Suppressor macrophage treated with lipopolysaccharide for 1 hour (primary cell): ENCODE measurements at regions not wholly inside any gene's neighbourhood (a gene's known extent, or its start where the extent isn't known, plus 50 kb on each side); places are given as distances from the start of the nearest gene placed in this dataset.

Source experiments
- DNase-seq, 3 donors: peaks; one replicate each; pipeline ENCODE4 v3.0.0-alpha.2; 2020 to 2022

- no peak for DNase-seq
Measured at GRCh38 chr14:99100497-99101270, 171.3 kb downstream of the BCL11B start.

DNA sequence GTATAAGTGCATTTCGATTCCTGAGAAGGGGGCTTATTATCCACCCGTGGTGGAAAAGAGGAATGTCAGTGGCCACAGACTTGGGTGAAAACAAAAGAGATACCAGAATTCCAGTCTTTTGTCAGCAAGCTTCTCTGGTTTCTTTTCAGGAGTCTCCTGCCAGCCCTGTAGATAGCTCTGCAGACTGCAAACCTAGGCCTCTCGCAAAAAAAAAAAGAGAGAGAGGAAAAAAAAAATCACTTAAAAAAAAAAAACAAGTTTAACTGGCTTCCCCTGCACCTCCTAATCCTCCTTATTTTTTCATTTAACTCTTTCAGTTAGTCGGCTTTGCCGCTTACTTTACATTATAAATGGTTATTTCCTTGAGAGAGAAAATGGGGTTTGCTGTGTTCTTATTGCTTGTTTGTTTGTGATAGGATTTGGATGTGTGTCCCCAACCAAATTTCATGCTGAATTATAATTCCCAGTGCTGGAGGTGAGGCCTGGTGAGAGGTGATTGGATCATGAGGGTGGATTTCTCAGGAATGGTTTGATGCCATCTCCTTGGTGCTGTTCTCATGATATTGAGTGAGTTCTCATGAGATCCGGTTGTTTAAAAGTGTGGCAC, 170.0 kb downstream of the BCL11B start:
- no peak for DNase-seq

DNA sequence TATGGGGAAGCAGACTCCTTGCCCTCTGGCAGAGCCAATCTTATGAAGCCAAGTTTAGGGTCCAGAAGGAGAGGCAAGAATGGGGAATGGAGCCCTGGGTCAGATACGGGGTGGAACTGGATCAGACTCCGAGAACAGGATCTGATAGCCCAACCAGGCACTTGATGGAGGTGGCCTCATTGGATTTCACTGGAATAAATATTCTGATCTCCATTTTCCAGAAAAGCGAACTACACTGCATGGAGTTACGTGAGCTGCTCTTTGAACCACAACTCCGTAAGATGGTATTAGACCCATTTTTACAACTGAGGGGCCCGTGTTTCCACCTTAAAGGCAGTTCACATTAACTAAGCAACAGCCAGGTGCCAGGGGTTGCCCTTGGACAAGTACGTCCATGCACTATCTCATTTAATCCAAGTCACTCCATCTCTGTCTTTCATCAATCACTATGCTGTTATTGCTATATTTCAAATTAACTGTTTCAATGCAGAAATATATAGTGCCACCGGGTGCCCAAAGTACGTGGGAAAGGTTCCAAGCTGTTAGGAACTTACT, 155.2 kb downstream of the BCL11B start:
- DNase-seq = no peak

DNA sequence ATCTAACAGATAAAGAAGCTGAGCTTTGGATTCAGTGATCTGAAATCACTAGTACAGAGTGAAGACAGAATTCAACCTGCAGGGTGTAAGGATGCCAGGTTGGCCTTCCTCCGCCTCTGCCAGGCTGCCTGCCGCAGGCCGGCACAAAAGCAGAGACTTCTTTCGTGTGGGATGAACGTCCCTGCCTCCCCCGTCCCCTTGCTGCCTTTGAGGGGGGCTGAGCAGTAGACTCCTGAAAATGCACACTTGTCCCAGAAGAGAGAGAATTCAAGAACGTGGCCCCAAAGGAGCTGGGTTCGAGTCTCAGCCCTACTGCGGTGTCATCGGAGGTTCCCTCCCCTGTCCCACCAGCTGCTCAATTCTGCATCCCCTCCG, 154.3 kb downstream of the BCL11B start:
- no peak for DNase-seq

DNA sequence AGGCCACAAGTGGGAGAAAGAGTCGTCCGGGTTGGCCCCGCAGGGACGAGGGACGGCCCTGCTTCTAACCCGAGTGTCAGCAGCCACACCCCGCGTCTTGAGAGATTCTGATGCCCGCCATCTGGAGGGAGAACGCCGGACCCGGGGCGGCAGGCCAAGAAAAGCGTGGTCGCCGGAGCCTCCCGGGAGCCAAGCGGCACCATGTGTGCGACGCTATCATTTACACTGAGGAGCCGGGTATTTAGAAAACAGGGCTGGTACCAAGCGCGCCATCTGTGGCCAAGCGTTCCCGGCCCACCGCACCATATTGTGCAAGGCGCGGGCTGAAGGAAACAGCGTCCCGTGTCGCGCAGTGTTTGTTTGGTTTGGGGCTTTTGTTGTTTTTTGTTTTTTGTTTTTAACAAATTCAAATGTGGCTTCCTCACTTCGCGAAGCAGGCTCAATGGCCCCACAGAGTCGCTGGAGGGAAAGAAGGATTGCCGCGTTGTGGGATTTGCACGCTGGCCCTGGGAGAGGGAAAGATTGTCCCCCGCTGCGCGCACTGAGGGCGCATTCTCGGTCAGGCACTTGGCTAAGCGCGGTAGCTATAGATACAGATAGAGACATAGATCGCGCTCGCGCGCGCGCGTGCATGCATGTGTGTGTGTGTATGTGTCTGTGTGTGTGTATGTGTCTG, 153.8 kb downstream of the BCL11B start:
- no peak for DNase-seq

DNA sequence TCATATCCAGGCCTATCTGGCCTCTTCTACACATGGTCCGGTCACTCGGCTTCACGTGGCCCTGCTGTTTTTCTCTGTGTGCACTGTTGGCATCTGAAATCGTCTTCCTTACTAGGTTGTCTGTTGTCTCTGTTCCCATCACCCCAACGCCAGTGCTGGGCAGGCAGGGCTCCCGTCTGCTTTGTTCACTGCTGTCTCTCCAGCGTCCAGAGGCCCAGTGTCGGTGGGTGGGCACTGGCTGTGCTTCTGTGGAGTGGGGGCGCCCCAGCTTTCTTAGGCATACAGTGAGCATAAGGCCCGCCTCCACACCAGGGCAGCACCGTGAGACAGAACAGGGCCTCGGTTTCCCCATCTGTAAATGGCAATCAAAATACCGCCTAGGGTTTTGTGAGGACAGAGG, 153.1 kb downstream of the BCL11B start:
- no peak for DNase-seq
